Activated T-helper 1 cell treated with anti-CD3 and anti-CD28 coated beads, Interleukin-12 subunit alpha, Interleukin-12 subunit beta, Interleukin-2, Interleukin-4 antibody, amounts not matched to agents 30 ng/mL and 10 ng/mL and 1 ng/mL, durations not matched to agents 14 hours and 24 hours and 36 hours (primary cell): ENCODE measurements at regions not wholly inside any gene's neighbourhood (a gene's known extent, or its start where the extent isn't known, plus 50 kb on each side); places are given as distances from the start of the nearest gene placed in this dataset.
"Not testable (repeated sequence)": the region's sequence is repeated elsewhere in the genome, so short reads cannot be mapped to it uniquely, and the experiment has no call there.

Source experiments
- DNase-seq: peaks from one replicate; pipeline ENCODE4 v3.0.0; 2021; ENCODE audit warnings: low spot score
- H3K27ac Mint-ChIP-seq: one replicate; pipeline ENCODE4 v1.8.0; 2021; ENCODE audit warnings: mild to moderate bottlenecking, mixed read lengths
- H3K27me3 Mint-ChIP-seq: one replicate; pipeline ENCODE4 v1.8.0; 2022; ENCODE audit warnings: mild to moderate bottlenecking, moderate library complexity, mixed read lengths; ENCODE audit not compliant: insufficient read depth
- H3K36me3 Mint-ChIP-seq: one replicate; pipeline ENCODE4 v1.8.0; 2021; ENCODE audit warnings: low read depth, mixed read lengths
- H3K4me1 Mint-ChIP-seq: one replicate; pipeline ENCODE4 v1.8.0; 2021; ENCODE audit warnings: low read depth, mixed read lengths
- H3K4me3 Mint-ChIP-seq: one replicate; pipeline ENCODE4 v1.8.0; 2021; ENCODE audit warnings: mild to moderate bottlenecking, moderate library complexity, mixed read lengths
- H3K9me3 Mint-ChIP-seq: one replicate; pipeline ENCODE4 v1.8.0; 2021; ENCODE audit warnings: mixed read lengths
- intact Hi-C: fragments of 100-400 bp; cut with micrococcal nuclease; formaldehyde crosslinking; loops from one replicate; pipeline ENCODE4 v1.15.1; 2024

DNA sequence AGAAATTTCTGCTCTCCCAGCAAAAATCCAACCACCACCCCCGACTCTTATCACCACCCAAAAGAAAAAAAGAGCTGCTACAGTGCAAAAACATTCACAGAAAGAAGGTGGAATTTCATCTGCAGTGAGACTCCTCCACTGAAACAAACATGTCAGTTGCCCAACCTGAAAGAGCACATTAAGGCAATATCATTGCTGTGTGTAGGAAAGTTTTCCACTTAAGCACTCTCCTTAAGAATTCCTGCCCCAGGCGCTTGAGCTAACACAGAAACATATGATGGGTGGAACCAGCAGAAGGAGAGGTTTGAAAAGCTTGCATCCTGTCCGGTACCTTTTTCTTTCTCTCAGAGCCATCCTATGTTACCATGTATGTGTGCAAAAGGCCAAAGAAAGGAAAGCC, 200.8 kb upstream of the GADL1 start:
- H3K27ac Mint-ChIP-seq: no peak overlapping the region
- H3K4me1 Mint-ChIP-seq: peaks cover 16% of the 10 kb centered on the region
- intact Hi-C loops: no loop called here
- no peak overlapping the region for H3K4me3 Mint-ChIP-seq
- H3K9me3 Mint-ChIP-seq: peaks cover 3% of the 10 kb centered on the region
- DNase-seq: no peak
- peaks cover 2% of the 10 kb centered on the region for H3K36me3 Mint-ChIP-seq
- H3K27me3 Mint-ChIP-seq: peaks cover 6% of the 10 kb centered on the region

GRCh38 chr3:31096661-31097395, 202.4 kb upstream of the GADL1 start:
- Mint-ChIP-seq H3K4me3 (no peak overlapping the region), H3K36me3 (peaks cover 3% of the 10 kb centered on the region), H3K4me1 (peaks cover 32% of the 10 kb centered on the region), H3K27me3 (peaks cover 6% of the 10 kb centered on the region), H3K27ac (no peak overlapping the region), H3K9me3 (peaks cover 8% of the 10 kb centered on the region)
- no peak for DNase-seq
- intact Hi-C loops: no loop called here

DNA sequence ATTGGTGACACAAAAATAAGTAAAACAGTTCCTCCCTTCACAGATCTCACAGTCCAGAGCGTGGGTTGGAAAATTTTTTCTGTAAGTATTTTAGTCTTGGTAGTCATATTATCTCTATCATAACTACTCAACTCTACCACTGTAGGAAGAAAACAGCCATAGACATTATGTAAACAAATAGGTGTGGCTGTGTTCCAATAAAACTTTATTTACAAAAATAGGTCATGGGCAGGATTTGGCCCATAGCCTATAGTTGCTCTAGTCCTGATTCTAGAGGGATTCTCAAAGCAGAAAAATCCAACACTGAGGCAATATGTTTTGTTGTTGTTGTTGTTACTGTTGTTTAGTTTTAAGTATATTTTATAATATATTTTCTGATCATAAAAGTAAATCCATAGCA, 206.1 kb upstream of the GADL1 start:
- H3K36me3 Mint-ChIP-seq: peaks cover 6% of the 10 kb centered on the region
- H3K4me3 Mint-ChIP-seq: no peak overlapping the region
- intact Hi-C loops: loop anchor here (10.0 kb wide), 2 partner anchors 756 to 1014 kb away; no protein-coding TSS in a partner anchor

DNA sequence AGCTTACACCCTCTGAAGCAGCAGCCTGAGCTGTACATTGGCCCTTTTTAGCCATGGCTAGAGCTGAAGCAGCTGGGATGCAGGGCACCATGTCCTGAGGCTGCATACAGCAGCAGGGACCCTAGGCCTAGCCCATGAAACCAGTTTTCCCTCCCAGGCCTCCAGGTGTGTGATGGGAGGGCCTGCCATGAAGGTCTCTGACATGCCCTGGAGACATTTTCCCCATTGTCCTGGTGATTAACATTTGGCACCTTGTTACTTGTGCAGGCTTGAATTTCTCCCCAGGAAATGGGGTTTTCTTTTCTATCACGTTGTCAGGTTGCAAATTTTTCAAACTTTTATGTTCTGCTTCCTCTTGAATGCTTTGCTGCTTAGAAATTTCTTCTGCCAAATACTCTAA, 206.8 kb upstream of the GADL1 start:
- not testable (repeated sequence) for H3K27me3 Mint-ChIP-seq, H3K27ac Mint-ChIP-seq, H3K36me3 Mint-ChIP-seq, DNase-seq, H3K4me3 Mint-ChIP-seq
- H3K4me1 Mint-ChIP-seq: peaks cover 63% of the 10 kb centered on the region
- peaks cover 21% of the 10 kb centered on the region for H3K9me3 Mint-ChIP-seq
- intact Hi-C loops: loop anchor here (10.0 kb wide), 2 partner anchors 756 to 1014 kb away; no protein-coding TSS in a partner anchor

More for the DNA sequence above, 206.1 kb upstream of the GADL1 start:
- no peak for DNase-seq
- Mint-ChIP-seq H3K9me3 (peaks cover 21% of the 10 kb centered on the region), H3K27ac (no peak overlapping the region), H3K27me3 (no peaks in the 10 kb centered on the region), H3K4me1 (peaks cover 57% of the 10 kb centered on the region)

GRCh38 chr3:31102196-31102879, 207.9 kb upstream of the GADL1 start:
- intact Hi-C loops: loop anchor here (1.0 to 10.0 kb wide), 3 partner anchors 371 to 1012 kb away; no protein-coding TSS in a partner anchor
- Mint-ChIP-seq H3K27me3 (no peaks in the 10 kb centered on the region), H3K27ac (peak overlapping the region; percentile 66), H3K4me3 (no peak overlapping the region), H3K9me3 (peaks cover 21% of the 10 kb centered on the region), H3K4me1 (peaks cover 61% of the 10 kb centered on the region), H3K36me3 (peaks cover 5% of the 10 kb centered on the region)
- no peak for DNase-seq

- DNase-seq: no peak
- no peak overlapping the region for H3K4me3 Mint-ChIP-seq
- H3K27ac Mint-ChIP-seq: no peak overlapping the region
- intact Hi-C loops: loop anchor here (10.0 kb wide), 2 partner anchors 758 to 1012 kb away; no protein-coding TSS in a partner anchor
- H3K9me3 Mint-ChIP-seq: peaks cover 21% of the 10 kb centered on the region
- peaks cover 59% of the 10 kb centered on the region for H3K4me1 Mint-ChIP-seq
- no peaks in the 10 kb centered on the region for H3K27me3 Mint-ChIP-seq
- H3K36me3 Mint-ChIP-seq: peaks cover 5% of the 10 kb centered on the region
Measured at GRCh38 chr3:31103181-31103580, 208.7 kb upstream of the GADL1 start.

GRCh38 chr3:31103623-31104180, 209.2 kb upstream of the GADL1 start:
- peaks cover 5% of the 10 kb centered on the region for H3K36me3 Mint-ChIP-seq

DNA sequence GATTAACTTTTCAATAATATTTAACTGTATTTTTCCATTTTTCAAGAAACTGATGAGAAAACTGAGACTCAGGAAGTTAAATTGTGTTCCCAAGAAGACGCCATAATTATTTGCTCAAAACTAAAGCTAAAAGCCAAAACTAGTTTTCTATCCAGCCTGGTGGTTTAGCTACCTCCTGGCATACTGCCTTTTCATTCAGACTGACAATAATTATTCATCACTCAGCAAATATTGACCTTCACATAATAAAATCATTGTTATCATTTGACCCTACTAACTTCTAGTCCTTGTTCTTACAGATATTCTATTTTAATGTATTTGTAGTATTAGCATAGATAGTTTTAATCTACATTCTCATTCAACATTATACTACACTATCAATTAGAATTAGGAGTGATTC, 210.6 kb upstream of the GADL1 start:
- H3K9me3 Mint-ChIP-seq: peaks cover 23% of the 10 kb centered on the region
- no peak for DNase-seq
- H3K36me3 Mint-ChIP-seq: peaks cover 5% of the 10 kb centered on the region
- no peaks in the 10 kb centered on the region for H3K27me3 Mint-ChIP-seq
- intact Hi-C loops: loop anchor here (1.0 to 10.0 kb wide), 8 partner anchors 28 to 1010 kb away; partner anchors contain the start of gene STT3B
- H3K4me1 Mint-ChIP-seq: peaks cover 59% of the 10 kb centered on the region
- H3K27ac Mint-ChIP-seq: no peak overlapping the region
- no peak overlapping the region for H3K4me3 Mint-ChIP-seq

More at GRCh38 chr3:31103623-31104180, 209.2 kb upstream of the GADL1 start:
- H3K4me1 Mint-ChIP-seq: peaks cover 59% of the 10 kb centered on the region
- H3K9me3 Mint-ChIP-seq: peaks cover 20% of the 10 kb centered on the region
- no peak overlapping the region for H3K4me3 Mint-ChIP-seq
- no peak overlapping the region for H3K27ac Mint-ChIP-seq
- intact Hi-C loops: loop anchor here (10.0 kb wide), 2 partner anchors 759 to 1011 kb away; no protein-coding TSS in a partner anchor
- no peaks in the 10 kb centered on the region for H3K27me3 Mint-ChIP-seq
- no peak for DNase-seq

- H3K4me3 Mint-ChIP-seq: no peak overlapping the region
- peaks cover 55% of the 10 kb centered on the region for H3K4me1 Mint-ChIP-seq
- H3K27ac Mint-ChIP-seq: peak overlapping the region; percentile 49
- DNase-seq: peak; percentile 17
- H3K36me3 Mint-ChIP-seq: peaks cover 5% of the 10 kb centered on the region
- peaks cover 23% of the 10 kb centered on the region for H3K9me3 Mint-ChIP-seq
- no peaks in the 10 kb centered on the region for H3K27me3 Mint-ChIP-seq
- intact Hi-C loops: loop anchor here (1.0 to 10.0 kb wide), 8 partner anchors 28 to 1009 kb away; partner anchors contain the start of gene STT3B
Measured at GRCh38 chr3:31105438-31106077, 211.1 kb upstream of the GADL1 start.

DNA sequence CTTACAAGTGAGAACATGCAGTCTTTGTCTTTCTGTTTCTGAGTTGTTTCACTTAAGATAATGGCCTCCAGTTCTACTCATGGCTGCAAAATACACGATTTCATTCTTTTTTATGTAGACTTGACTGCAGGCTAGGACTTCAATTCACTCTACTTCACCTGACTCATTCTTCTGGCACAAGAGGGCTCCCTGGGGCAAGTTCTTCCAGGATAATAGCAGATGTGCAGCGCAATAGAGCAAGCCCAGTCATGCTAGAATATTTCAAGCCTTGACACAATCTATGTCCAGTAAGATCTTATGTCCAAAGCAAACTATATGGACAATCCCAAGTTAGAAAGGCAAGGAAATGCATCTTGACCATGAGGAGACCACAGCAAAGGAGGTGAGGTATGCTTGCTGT, 211.7 kb upstream of the GADL1 start:
- Mint-ChIP-seq H3K4me3 (peak overlapping the region; percentile 10), H3K27ac (peak overlapping the region; percentile 49), H3K36me3 (peaks cover 5% of the 10 kb centered on the region), H3K9me3 (peaks cover 23% of the 10 kb centered on the region), H3K27me3 (no peaks in the 10 kb centered on the region), H3K4me1 (peaks cover 48% of the 10 kb centered on the region)
- intact Hi-C loops: loop anchor here (5.0 to 10.0 kb wide), 4 partner anchors 106 to 1009 kb away; no protein-coding TSS in a partner anchor
- no peak for DNase-seq

DNA sequence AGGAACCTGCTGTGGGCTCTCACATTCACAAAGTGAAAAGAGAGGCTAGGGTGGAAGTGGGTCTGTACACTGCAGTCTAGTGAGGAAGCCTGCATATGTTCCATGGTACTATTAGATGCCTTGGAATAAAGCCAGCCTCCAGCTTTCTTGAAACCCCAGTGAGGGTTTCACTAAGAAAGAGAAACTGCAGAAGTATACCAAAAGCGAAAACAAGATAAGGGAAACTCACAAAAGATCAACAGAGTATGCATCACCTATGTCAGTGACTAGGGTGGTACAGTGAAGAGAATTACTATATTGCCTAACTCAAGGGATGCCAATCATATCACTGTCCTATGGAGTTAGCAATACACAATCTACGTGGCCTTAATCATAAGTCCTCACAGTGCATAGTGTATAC, 212.5 kb upstream of the GADL1 start:
- no peak for DNase-seq
- H3K4me3 Mint-ChIP-seq: peak overlapping the region; percentile 10

DNA sequence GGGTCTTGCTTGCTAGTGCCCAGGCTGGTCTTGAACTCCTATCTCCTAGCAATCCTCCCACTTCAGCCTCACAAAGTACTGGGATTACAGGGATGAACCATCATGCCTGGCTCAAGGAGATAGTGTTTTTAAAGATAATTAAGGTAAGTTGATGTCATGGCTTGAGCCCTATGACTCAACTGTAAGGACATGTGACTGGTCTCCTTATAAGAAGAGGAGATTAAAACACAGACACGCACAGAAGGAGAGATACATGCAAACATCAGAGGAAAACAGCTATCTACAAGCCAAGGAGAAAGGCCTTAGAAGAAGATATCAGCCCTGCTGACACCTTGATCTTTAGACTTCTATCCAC, 220.4 kb upstream of the GADL1 start:
- no peak overlapping the region for H3K4me3 Mint-ChIP-seq
- H3K27me3 Mint-ChIP-seq: peaks cover 4% of the 10 kb centered on the region
- H3K36me3 Mint-ChIP-seq: peaks cover 5% of the 10 kb centered on the region
- DNase-seq: no peak
- H3K9me3 Mint-ChIP-seq: peaks cover 26% of the 10 kb centered on the region
- H3K27ac Mint-ChIP-seq: no peak overlapping the region
- intact Hi-C loops: no loop called here
- no peaks in the 10 kb centered on the region for H3K4me1 Mint-ChIP-seq

More for the DNA sequence above, 212.5 kb upstream of the GADL1 start:
- intact Hi-C loops: loop anchor here (1.0 to 10.0 kb wide), 6 partner anchors 105 to 1008 kb away; no protein-coding TSS in a partner anchor
- peak overlapping the region; percentile 5 for H3K27ac Mint-ChIP-seq
- no peaks in the 10 kb centered on the region for H3K27me3 Mint-ChIP-seq
- H3K4me1 Mint-ChIP-seq: peaks cover 41% of the 10 kb centered on the region
- H3K9me3 Mint-ChIP-seq: peaks cover 20% of the 10 kb centered on the region
- peaks cover 4% of the 10 kb centered on the region for H3K36me3 Mint-ChIP-seq
